Motor neuron (in vitro differentiated cells): ENCODE measurements at regions not wholly inside any gene's neighbourhood (a gene's known extent, or its start where the extent isn't known, plus 50 kb on each side); places are given as distances from the start of the nearest gene placed in this dataset.
"Not testable (repeated sequence)": the region's sequence is repeated elsewhere in the genome, so short reads cannot be mapped to it uniquely, and the experiment has no call there.

Experiments
- ATAC-seq, 8 experiments: fragments of 200-7000 bp; cut with Tn5 transposase; replicated peaks in 6 of 8; 2 replicates each; pipeline ENCODE4 v1.8.0; 2021; ENCODE audit warnings: mild to moderate bottlenecking in 8 of 8, moderate library complexity in 8 of 8
- H3K27ac ChIP-seq, 2 donors: fragments of 250-450 bp; sonication (Bioruptor Pico); 2 replicates each; pipeline ENCODE4 v1.9.0; 2021; ENCODE audit warnings: antibody characterized with exemption in 2 of 2, mild to moderate bottlenecking in 2 of 2, moderate library complexity in 1 of 2
- H3K4me1 ChIP-seq, 2 donors: fragments of 250-450 bp; sonication (Bioruptor Pico); replicated peaks in 1 of 2; 2 replicates each; pipeline ENCODE4 v1.6.1; 2021; ENCODE audit warnings: antibody characterized with exemption in 2 of 2, mild to moderate bottlenecking in 2 of 2, moderate library complexity in 1 of 2
- H3K4me3 ChIP-seq, 5 donors: fragments of 250-450 bp; sonication (Bioruptor Pico); 2 replicates each; pipeline ENCODE4 v1.9.0; 2021; ENCODE audit warnings: antibody characterized with exemption in 5 of 5, mild to moderate bottlenecking in 5 of 5, moderate library complexity in 4 of 5
- WGBS, 10 experiments: fragments of 450-650 bp; shearing (Covaris generic); methylation state at CpG; one replicate each; pipeline ENCODE4 v1.0.0; 2022; 5-methylcytosine and 5-hydroxymethylcytosine counted together
- in situ Hi-C, 9 experiments: fragments of 400-800 bp; cut with MboI; loops; one replicate each; pipeline ENCODE4 v1.15.0; 2021; ENCODE audit warnings: low sequenced_read_pairs in 9 of 9, low pct_unique_long_range_greater_than_20kb in 2 of 9; ENCODE audit not compliant: unreplicated experiment in 9 of 9

- no peak for ATAC-seq
- 0 to 83% (median 58%) methylated on average over 1 of the region's 1 CpG; no CpG with 5 or more reads in 3 of the 10 experiments for WGBS, 10 experiments
- no peak overlapping the region for H3K27ac ChIP-seq
- peaks cover 0 to 2% of the 10 kb centered on the region in 2 donors for H3K4me1 ChIP-seq
- in situ Hi-C loops: no loop called here
- no peak overlapping the region for H3K4me3 ChIP-seq
These were observed 663.6 kb downstream of the GBE1 start for GRCh38 chr3:81097889-81098288.

- Histone ChIP-seq H3K4me1 (peaks cover 0 to 2% of the 10 kb centered on the region in 2 donors), H3K27ac (no peak overlapping the region), H3K4me3 (no peak overlapping the region)
- 8 to 74% (median 53%) methylated on average over 1 to 5 of the region's 5 CpGs; no CpG with 5 or more reads in 2 of the 10 experiments for WGBS, 10 experiments
- in situ Hi-C loops: no loop called here
- no peak for ATAC-seq
These were observed 665.5 kb downstream of the GBE1 start for GRCh38 chr3:81095956-81096355.

DNA sequence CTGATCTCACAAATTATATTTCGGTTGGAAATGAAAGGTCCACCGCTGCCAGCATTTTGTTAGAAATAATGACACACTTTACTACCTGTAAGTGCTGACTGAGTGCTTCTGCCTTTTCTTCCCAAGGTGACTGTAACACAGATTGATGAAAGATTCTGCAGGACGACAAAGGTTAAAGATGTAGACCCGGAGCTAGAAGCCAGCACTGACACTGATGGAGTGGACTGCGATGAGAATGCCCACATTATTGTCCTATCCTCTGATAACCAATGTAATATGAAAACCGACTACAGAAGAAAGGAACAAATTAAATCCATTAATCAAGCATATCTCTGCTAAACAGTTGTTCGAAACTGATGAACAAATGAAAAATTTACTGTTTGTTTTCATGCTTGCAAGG, 666.5 kb downstream of the GBE1 start:
- Histone ChIP-seq H3K4me3 (no peak overlapping the region), H3K27ac (no peak overlapping the region), H3K4me1 (peaks cover 0 to 2% of the 10 kb centered on the region in 2 donors)
- peak in 5 of 8 experiments; percentile 33 to 70 (median 52) for ATAC-seq
- WGBS, 10 experiments: 15 to 88% (median 70%) methylated on average over 3 to 7 of the region's 7 CpGs
- in situ Hi-C loops: no loop called here

GRCh38 chr3:81087607-81088006, 673.8 kb downstream of the GBE1 start:
- H3K27ac ChIP-seq: no peak overlapping the region
- in situ Hi-C loops: no loop called here
- no peak overlapping the region for H3K4me3 ChIP-seq
- WGBS, 10 experiments: 11 to 100% (median 86%) methylated on average over 1 to 3 of the region's 3 CpGs; no CpG with 5 or more reads in 1 of the 10 experiments
- no peak for ATAC-seq
- no peaks in the 10 kb centered on the region for H3K4me1 ChIP-seq

GRCh38 chr3:81086348-81086747, 675.1 kb downstream of the GBE1 start:
- Histone ChIP-seq H3K27ac (no peak overlapping the region), H3K4me1 (no peaks in the 10 kb centered on the region), H3K4me3 (no peak overlapping the region)
- WGBS, 10 experiments: 0 to 100% (median 69%) methylated on average over 1 to 2 of the region's 2 CpGs; no CpG with 5 or more reads in 1 of the 10 experiments
- no peak for ATAC-seq
- in situ Hi-C loops: no loop called here

- in situ Hi-C loops: no loop called here
- ATAC-seq: no peak
- WGBS, 10 experiments: 26 to 100% (median 92%) methylated on average over 1 to 4 of the region's 5 CpGs
- Histone ChIP-seq H3K27ac (no peak overlapping the region), H3K4me1 (no peaks in the 10 kb centered on the region), H3K4me3 (no peak overlapping the region)
These were observed 680.8 kb downstream of the GBE1 start for GRCh38 chr3:81080608-81081007.

- Histone ChIP-seq H3K4me1 (no peaks in the 10 kb centered on the region), H3K4me3 (no peak overlapping the region), H3K27ac (no peak overlapping the region)
- WGBS, 10 experiments: 16 to 100% (median 50%) methylated on average over 1 to 3 of the region's 4 CpGs; no CpG with 5 or more reads in 1 of the 10 experiments
- in situ Hi-C loops: no loop called here
- no peak for ATAC-seq
These were observed 688.9 kb downstream of the GBE1 start for GRCh38 chr3:81072591-81072990.

GRCh38 chr3:81068546-81068945, 692.9 kb downstream of the GBE1 start:
- H3K4me1 ChIP-seq: no peaks in the 10 kb centered on the region
- no peak overlapping the region for H3K4me3 ChIP-seq
- no peak for ATAC-seq
- WGBS, 10 experiments: 8 to 67% (median 38%) methylated on average over 1 of the region's 1 CpG; no CpG with 5 or more reads in 5 of the 10 experiments
- H3K27ac ChIP-seq: no peak overlapping the region
- in situ Hi-C loops: no loop called here

- Histone ChIP-seq H3K4me1 (no peaks in the 10 kb centered on the region), H3K4me3 (no peak overlapping the region), H3K27ac (no peak overlapping the region)
- ATAC-seq: no peak
- in situ Hi-C loops: no loop called here
These were observed 697.5 kb downstream of the GBE1 start for GRCh38 chr3:81063896-81064295.

- H3K4me3 ChIP-seq, H3K27ac ChIP-seq, H3K4me1 ChIP-seq, in situ Hi-C loops, ATAC-seq: not testable (repeated sequence)
- WGBS, 10 experiments: 83 to 93% methylated on average over 2 of the region's 2 CpGs; no CpG with 5 or more reads in 8 of the 10 experiments
These were observed 710.3 kb downstream of the GBE1 start for GRCh38 chr3:81051133-81051532.

DNA sequence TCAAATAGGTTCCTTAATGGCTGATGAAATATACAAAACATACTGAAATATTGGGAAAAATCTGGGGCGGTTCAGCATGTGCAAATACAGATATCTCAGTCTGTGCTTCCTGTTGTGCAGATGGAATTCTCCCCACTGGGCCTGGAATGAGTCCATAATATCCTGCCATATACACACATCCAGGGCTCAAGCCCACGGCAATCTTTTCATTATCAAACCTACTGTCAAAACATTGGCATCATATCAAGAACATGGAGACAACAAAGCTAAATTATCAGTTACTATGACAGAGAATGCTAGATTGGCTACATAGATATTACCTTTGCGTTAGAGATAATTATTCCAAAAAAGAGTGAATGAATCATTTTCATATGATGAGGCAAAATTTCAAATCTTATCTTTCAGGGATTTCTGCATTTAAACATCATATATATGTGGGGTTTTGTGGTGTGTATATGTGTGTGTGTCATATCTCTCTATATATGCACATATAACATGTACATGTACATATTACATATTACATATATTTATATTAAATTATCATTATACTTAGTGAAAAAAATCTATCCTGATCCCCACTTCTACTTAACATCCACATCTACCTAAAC, 713.3 kb downstream of the GBE1 start:
- 0 to 100% (median 80%) methylated on average over 1 to 3 of the region's 3 CpGs; no CpG with 5 or more reads in 1 of the 10 experiments for WGBS, 10 experiments
- Histone ChIP-seq H3K4me1 (peaks cover 0 to 2% of the 10 kb centered on the region in 2 donors), H3K4me3 (no peak overlapping the region), H3K27ac (no peak overlapping the region)
- no peak for ATAC-seq
- in situ Hi-C loops: no loop called here

- Histone ChIP-seq H3K4me3 (no peak overlapping the region), H3K27ac (no peak overlapping the region), H3K4me1 (peaks cover 0 to 2% of the 10 kb centered on the region in 2 donors)
- in situ Hi-C loops: no loop called here
- WGBS, 10 experiments: 8 to 100% (median 50%) methylated on average over 1 of the region's 1 CpG; no CpG with 5 or more reads in 1 of the 10 experiments
- no peak for ATAC-seq
These were observed 715.5 kb downstream of the GBE1 start for GRCh38 chr3:81045976-81046375.

- no peak overlapping the region for H3K27ac ChIP-seq
- 13 to 100% (median 100%) methylated on average over 1 to 2 of the region's 2 CpGs; no CpG with 5 or more reads in 3 of the 10 experiments for WGBS, 10 experiments
- no peak overlapping the region for H3K4me3 ChIP-seq
- H3K4me1 ChIP-seq: peaks cover 0 to 2% of the 10 kb centered on the region in 2 donors
- no peak for ATAC-seq
- in situ Hi-C loops: no loop called here
These were observed 716.2 kb downstream of the GBE1 start for GRCh38 chr3:81045246-81045645.

DNA sequence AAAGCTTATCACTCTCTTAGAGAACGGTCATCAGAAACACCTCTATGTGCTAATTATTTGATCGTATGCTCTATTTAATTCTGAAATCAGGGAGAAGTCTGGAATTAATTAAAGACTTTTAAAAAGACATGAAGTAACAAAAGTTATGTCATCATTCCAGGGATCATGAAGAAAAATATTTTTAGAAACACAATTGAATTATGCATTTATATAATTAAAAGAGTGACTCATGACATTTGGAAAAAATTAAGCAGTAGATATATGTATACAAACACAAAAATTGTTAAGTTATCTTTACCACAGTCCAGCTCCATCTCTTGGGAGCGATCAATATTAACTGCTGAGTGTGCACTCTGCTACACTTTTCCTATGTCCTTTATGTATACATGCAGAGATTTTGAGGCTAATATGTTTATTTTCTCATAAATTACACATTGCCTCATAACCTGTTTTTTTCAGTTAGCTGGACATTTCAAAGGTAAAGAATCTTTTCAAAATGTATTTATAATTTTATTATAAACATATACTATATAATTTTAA, 717.7 kb downstream of the GBE1 start:
- Histone ChIP-seq H3K27ac (no peak overlapping the region), H3K4me3 (no peak overlapping the region), H3K4me1 (peaks cover 0 to 2% of the 10 kb centered on the region in 2 donors)
- 0 to 100% (median 85%) methylated on average over 1 to 3 of the region's 3 CpGs for whole genome bisulfite sequencing, 10 experiments
- no peak for ATAC-seq
- in situ Hi-C loops: no loop called here
